ENCODE measurements at regions not wholly inside any gene's neighbourhood (a gene's known extent, or its start where the extent isn't known, plus 50 kb on each side); places are given as distances from the start of the nearest gene placed in this dataset.

- BruUV-seq (replicated peaks), result no TSS peak
- H3K27me3 ChIP-seq (ENCODE audit: insufficient read depth, low read length), result no peaks in the 10 kb centered on the region
- ATAC-seq, result no peak
- CTCF ChIA-PET, result interaction anchor here (1.0 kb wide), 1 partner anchor 188 kb away, joined by 4 read pairs; no protein-coding TSS in a partner anchor
- no peak for TF ChIP-seq POLR2A (IDR thresholded peaks at IDR 0.05; ENCODE audit: borderline replicate concordance, extremely low read depth, insufficient read depth, insufficient read length)
- TF ChIP-seq FOSL1 (IDR thresholded peaks at IDR 0.05; ENCODE audit: low read depth), result no peak
- TF ChIP-seq CEBPB (IDR thresholded peaks at IDR 0.05; ENCODE audit: low read depth), result no peak
- no peak for TF ChIP-seq SRF (IDR thresholded peaks at IDR 0.05; ENCODE audit: low read depth)
- no peak for TF ChIP-seq REST (IDR thresholded peaks at IDR 0.05; ENCODE audit: low read depth)
- TF ChIP-seq SP1 (IDR thresholded peaks at IDR 0.05; ENCODE audit: low read depth), result no peak
- no peak for TF ChIP-seq ZBTB33 (IDR thresholded peaks at IDR 0.05; ENCODE audit: extremely low read depth, insufficient replicate concordance, low read length)
- no peak for TF ChIP-seq EZH2 (IDR thresholded peaks at IDR 0.05)
- no peak for TF ChIP-seq ELF1 (IDR thresholded peaks at IDR 0.05; ENCODE audit: borderline replicate concordance, low read depth)
- TF ChIP-seq JUND (IDR thresholded peaks at IDR 0.05), result no peak
- H3K4me1 ChIP-seq (ENCODE audit: control insufficient read depth in 1 of 2, insufficient read depth in 2 of 2, low read length in 2 of 2), result no peaks in the 10 kb centered on the region; a peak in 1 of 4 replicates
- H3K4me3 ChIP-seq (replicated peaks in 1 of 2; ENCODE audit: low read depth in 1 of 2, low read length in 2 of 2), result no peak overlapping the region
- intact Hi-C loops (cut with micrococcal nuclease), result no loop called here
- no peak overlapping the region for H2AFZ ChIP-seq (ENCODE audit: low read depth, low read length, poor library complexity, severe bottlenecking)
- H3K36me3 ChIP-seq (ENCODE audit: control insufficient read depth in 1 of 2, insufficient read depth in 2 of 2, low read length in 2 of 2), result no peaks in the 10 kb centered on the region
- H3K9me3 ChIP-seq (ENCODE audit: control insufficient read depth in 1 of 2, insufficient read depth in 1 of 2, low read depth in 1 of 2, low read length in 2 of 2), result peaks cover 3 to 5% of the 10 kb centered on the region in 2 experiments; a peak in 2 of 4 replicates
- H3K79me2 ChIP-seq (ENCODE audit: insufficient read depth, low read length), result no peaks in the 10 kb centered on the region
- H3K9ac ChIP-seq (ENCODE audit: low read length), result no peak overlapping the region
- no peaks in the 10 kb centered on the region for H4K20me1 ChIP-seq (ENCODE audit: insufficient read depth)
- DNase-seq (ENCODE audit: low read depth, low spot score), result no peak
- H3K27ac ChIP-seq (ENCODE audit: low read depth, low read length), result no peak overlapping the region
- H3K9me2 ChIP-seq (ENCODE audit: insufficient read depth), result no peaks in the 10 kb centered on the region
- RAD21 ChIA-PET (ENCODE audit: low non-redundant PET in 1 of 2, low total read pairs in 2 of 2, uncharacterized antibody in 2 of 2, unreplicated experiment in 2 of 2), result no interaction called here
- H3K4me2 ChIP-seq (ENCODE audit: low read length), result no peak overlapping the region
- POLR2A ChIA-PET, result no interaction called here
Measured at GRCh38 chr10:53005612-53006345, 233.2 kb upstream of the MBL2 start.
